SK-N-SH (cell line): ENCODE measurements at regions not wholly inside any gene's neighbourhood (a gene's known extent, or its start where the extent isn't known, plus 50 kb on each side); places are given as distances from the start of the nearest gene placed in this dataset.

Experiments used
- CTCF ChIA-PET: fragments of 300-600, 350-600 bp; formaldehyde crosslinking; extraction: SDS; loops from one replicate; lab custom pipeline; 2021; lab: Yijun Ruan, JAX
- POLR2A ChIA-PET: fragments of 350-600 bp; sonication (Branson Sonifier 250); formaldehyde crosslinking; extraction: SDS; loops from one replicate; lab custom pipeline; 2020; ENCODE audit warnings: antibody characterized with exemption, inconsistent platforms; lab: Yijun Ruan, JAX
- DNase-seq: peaks from one replicate; pipeline ENCODE4 v3.0.0; 2012
- H2AFZ ChIP-seq: fragments of 200-600 bp; sonication (generic); 2 replicates; pipeline ENCODE4 v1.8.1; 2016; ENCODE audit warnings: antibody characterized with exemption, mild to moderate bottlenecking, low read depth
- H3F3A ChIP-seq: fragments of 200-600 bp; sonication (generic); replicated peaks from 2 replicates; pipeline ENCODE3; 2016; ENCODE audit warnings: antibody characterized with exemption, mild to moderate bottlenecking; ENCODE audit not compliant: insufficient read depth
- H3K27ac ChIP-seq, 2 experiments: fragments of 200-500 bp in 1 of 2; fragments of 200-600 bp in 1 of 2; sonication (Bioruptor generic) in 1 of 2; sonication (generic), shearing (Covaris generic) in 1 of 2; 2 replicates each; pipeline versions ENCODE4 v1.5.1 to v1.6.1; 2014 to 2016; ENCODE audit warnings: low read depth in 2 of 2, inconsistent platforms in 1 of 2, low read length in 1 of 2, mild to moderate bottlenecking in 1 of 2, mixed read lengths in 1 of 2
- H3K27me3 ChIP-seq: fragments of 200-600 bp; sonication (generic), shearing (Covaris generic); 2 replicates; pipeline ENCODE4 v1.6.1; 2016; ENCODE audit warnings: mixed run types; ENCODE audit not compliant: insufficient read depth
- H3K36me3 ChIP-seq, 2 experiments: fragments of 200-500 bp in 1 of 2; fragments of 200-600 bp in 1 of 2; sonication (Bioruptor generic) in 1 of 2; sonication (generic) in 1 of 2; replicated peaks in 1 of 2; 2 replicates each; pipeline versions ENCODE3 to v1.5.1; 2014 to 2016; ENCODE audit warnings: low read length in 1 of 2, mild to moderate bottlenecking in 1 of 2; ENCODE audit not compliant: insufficient read depth in 2 of 2, control insufficient read depth in 1 of 2
- H3K4me1 ChIP-seq, 2 experiments: fragments of 200-500 bp in 1 of 2; fragments of 200-600 bp in 1 of 2; sonication (Bioruptor generic) in 1 of 2; sonication (generic), shearing (Covaris generic) in 1 of 2; 2 replicates each; pipeline versions ENCODE4 v1.5.1 to v1.6.1; 2014 to 2016; ENCODE audit warnings: low read depth in 1 of 2, low read length in 1 of 2, mixed run types in 1 of 2; ENCODE audit not compliant: insufficient read depth in 2 of 2, control insufficient read depth in 1 of 2
- H3K4me2 ChIP-seq: fragments of 200-600 bp; sonication (generic), shearing (Covaris generic); 2 replicates; pipeline ENCODE4 v1.6.1; 2017; ENCODE audit warnings: mixed run types
- H3K4me3 ChIP-seq, 2 experiments: fragments of 200-500 bp in 1 of 2; fragments of 200-600 bp in 1 of 2; sonication (Bioruptor generic) in 1 of 2; sonication (generic), shearing (Covaris generic) in 1 of 2; 2 replicates each; pipeline versions ENCODE4 v1.5.1 to v1.8.1; 2014 to 2016; ENCODE audit warnings: low read depth in 2 of 2, inconsistent platforms in 1 of 2, low read length in 1 of 2, mild to moderate bottlenecking in 1 of 2, mixed read lengths in 1 of 2, moderate library complexity in 1 of 2
- H3K79me2 ChIP-seq: fragments of 200-600 bp; sonication (generic); 2 replicates; pipeline ENCODE4 v1.8.1; 2017; ENCODE audit warnings: mild to moderate bottlenecking; ENCODE audit not compliant: insufficient read depth
- H3K9ac ChIP-seq: fragments of 200-600 bp; sonication (generic); 2 replicates; pipeline ENCODE4 v1.6.1; 2017; ENCODE audit warnings: mixed run types
- H3K9me2 ChIP-seq: fragments of 200-600 bp; sonication (generic); 2 replicates; pipeline ENCODE4 v1.6.1; 2017; ENCODE audit warnings: mixed run types
- H3K9me3 ChIP-seq: fragments of 200-600 bp; sonication (generic); 2 replicates; pipeline ENCODE4 v1.6.1; 2017; ENCODE audit warnings: mixed run types, mild to moderate bottlenecking, moderate library complexity
- H4K20me1 ChIP-seq: fragments of 200-600 bp; sonication (generic); 2 replicates; pipeline ENCODE4 v1.6.1; 2017; ENCODE audit warnings: mild to moderate bottlenecking, mixed run types; ENCODE audit not compliant: insufficient read depth
- EP300 ChIP-seq, 2 experiments: IDR thresholded peaks; 2 replicates each; pipeline versions ENCODE4 v1.4.0 to v1.6.1; 2012; ENCODE audit warnings: borderline replicate concordance in 1 of 2, low read depth in 1 of 2, low read length in 1 of 2
- FOXM1 ChIP-seq: IDR thresholded peaks from 2 replicates; pipeline ENCODE4 v1.4.0; 2012; ENCODE audit warnings: low read depth, mild to moderate bottlenecking
- GABPA ChIP-seq: IDR thresholded peaks from 2 replicates; pipeline ENCODE4 v1.4.0; 2012; ENCODE audit warnings: low read depth, mild to moderate bottlenecking
- JUND ChIP-seq: IDR thresholded peaks from 2 replicates; pipeline ENCODE4 v1.4.0; 2012
- NFIC ChIP-seq: IDR thresholded peaks from 2 replicates; pipeline ENCODE4 v1.4.0; 2012; ENCODE audit warnings: borderline replicate concordance
- NRF1 ChIP-seq: IDR thresholded peaks from 2 replicates; pipeline ENCODE4 v1.6.1; 2012; ENCODE audit warnings: low read depth, mild to moderate bottlenecking, low read length
- RAD21 ChIP-seq: IDR thresholded peaks from 2 replicates; pipeline ENCODE4 v1.6.1; 2012; ENCODE audit warnings: mild to moderate bottlenecking, low read length
- RFX5 ChIP-seq: IDR thresholded peaks from 2 replicates; pipeline ENCODE4 v1.6.1; 2012; ENCODE audit warnings: mild to moderate bottlenecking, improper control_type of control experiment, low read length
- SMC3 ChIP-seq: IDR thresholded peaks from 2 replicates; pipeline ENCODE4 v1.6.1; 2012; ENCODE audit warnings: low read depth, low read length, improper control_type of control experiment
- TEAD4 ChIP-seq: IDR thresholded peaks from 2 replicates; pipeline ENCODE4 v1.4.0; 2012; ENCODE audit warnings: mild to moderate bottlenecking, borderline replicate concordance; ENCODE audit not compliant: insufficient read depth
- WGBS: methylation state at CpG from one replicate; pipeline ENCODE4 v1.1.6; 2017; ENCODE audit warnings: low lambda C conversion rate; 5-methylcytosine and 5-hydroxymethylcytosine counted together
- TF ChIP-seq, protein P1 (sequence below): IDR thresholded peaks from 2 replicates; pipeline ENCODE4 v1.4.0; 2012; ENCODE audit warnings: low read depth, borderline replicate concordance
- TF ChIP-seq, protein P2 (sequence below): IDR thresholded peaks from 2 replicates; pipeline ENCODE4; 2012

DNA sequence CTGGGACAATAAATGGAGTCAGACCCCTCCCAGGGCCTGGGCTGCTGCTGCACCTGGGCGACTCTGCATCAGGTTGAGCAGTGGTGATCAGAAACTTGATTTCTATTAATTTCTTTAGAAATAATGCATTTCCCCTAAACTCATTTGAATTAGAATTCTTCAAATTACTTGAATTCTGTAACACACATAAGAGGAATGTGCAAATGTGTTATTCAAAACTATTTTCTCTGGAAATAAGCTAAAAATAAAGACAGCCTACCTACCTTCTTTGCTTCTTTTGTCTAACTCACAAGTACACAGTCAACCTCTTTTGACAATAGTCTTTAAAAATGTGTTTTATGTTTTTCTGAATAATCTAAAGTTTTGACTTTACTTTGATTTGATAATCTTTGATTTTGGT, 433.0 kb downstream of the KLF12 start:
- Histone ChIP-seq H3K9ac (no peak overlapping the region), H3K4me1 (no peaks in the 10 kb centered on the region; a peak in 1 of 4 replicates), H3K79me2 (no peaks in the 10 kb centered on the region), H3K9me3 (no peaks in the 10 kb centered on the region), H2AFZ (no peak overlapping the region), H3K27me3 (no peaks in the 10 kb centered on the region), H4K20me1 (no peaks in the 10 kb centered on the region), H3F3A (no peaks in the 10 kb centered on the region), H3K9me2 (no peaks in the 10 kb centered on the region), H3K4me2 (no peak overlapping the region), H3K4me3 (no peak overlapping the region), H3K36me3 (peaks cover 4 to 8% of the 10 kb centered on the region in 2 experiments), H3K27ac (no peak overlapping the region)
- WGBS: 100% methylated on average over 1 of the region's 1 CpG
- CTCF ChIA-PET: interaction anchor here (1.5 kb wide), 1 partner anchor 10 kb away, joined by 4 read pairs; no protein-coding TSS in a partner anchor
- no peak for TF ChIP-seq EP300 (IDR thresholded peaks at IDR 0.05; ENCODE audit: borderline replicate concordance in 1 of 2, low read depth in 1 of 2, low read length in 1 of 2)
- TF ChIP-seq NRF1: no peak
- TF ChIP-seq GABPA: no peak
- TF ChIP-seq RAD21: no peak
- no peak for TF ChIP-seq TEAD4
- no peak for TF ChIP-seq RFX5
- TF ChIP-seq, protein P1, sequence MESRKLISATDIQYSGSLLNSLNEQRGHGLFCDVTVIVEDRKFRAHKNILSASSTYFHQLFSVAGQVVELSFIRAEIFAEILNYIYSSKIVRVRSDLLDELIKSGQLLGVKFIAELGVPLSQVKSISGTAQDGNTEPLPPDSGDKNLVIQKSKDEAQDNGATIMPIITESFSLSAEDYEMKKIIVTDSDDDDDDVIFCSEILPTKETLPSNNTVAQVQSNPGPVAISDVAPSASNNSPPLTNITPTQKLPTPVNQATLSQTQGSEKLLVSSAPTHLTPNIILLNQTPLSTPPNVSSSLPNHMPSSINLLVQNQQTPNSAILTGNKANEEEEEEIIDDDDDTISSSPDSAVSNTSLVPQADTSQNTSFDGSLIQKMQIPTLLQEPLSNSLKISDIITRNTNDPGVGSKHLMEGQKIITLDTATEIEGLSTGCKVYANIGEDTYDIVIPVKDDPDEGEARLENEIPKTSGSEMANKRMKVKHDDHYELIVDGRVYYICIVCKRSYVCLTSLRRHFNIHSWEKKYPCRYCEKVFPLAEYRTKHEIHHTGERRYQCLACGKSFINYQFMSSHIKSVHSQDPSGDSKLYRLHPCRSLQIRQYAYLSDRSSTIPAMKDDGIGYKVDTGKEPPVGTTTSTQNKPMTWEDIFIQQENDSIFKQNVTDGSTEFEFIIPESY: no peak
- no peak for TF ChIP-seq SMC3
- TF ChIP-seq, protein P2, sequence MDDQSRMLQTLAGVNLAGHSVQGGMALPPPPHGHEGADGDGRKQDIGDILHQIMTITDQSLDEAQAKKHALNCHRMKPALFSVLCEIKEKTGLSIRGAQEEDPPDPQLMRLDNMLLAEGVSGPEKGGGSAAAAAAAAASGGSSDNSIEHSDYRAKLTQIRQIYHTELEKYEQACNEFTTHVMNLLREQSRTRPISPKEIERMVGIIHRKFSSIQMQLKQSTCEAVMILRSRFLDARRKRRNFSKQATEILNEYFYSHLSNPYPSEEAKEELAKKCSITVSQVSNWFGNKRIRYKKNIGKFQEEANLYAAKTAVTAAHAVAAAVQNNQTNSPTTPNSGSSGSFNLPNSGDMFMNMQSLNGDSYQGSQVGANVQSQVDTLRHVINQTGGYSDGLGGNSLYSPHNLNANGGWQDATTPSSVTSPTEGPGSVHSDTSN: no peak
- POLR2A ChIA-PET: no interaction called here
- DNase-seq: no peak

DNA sequence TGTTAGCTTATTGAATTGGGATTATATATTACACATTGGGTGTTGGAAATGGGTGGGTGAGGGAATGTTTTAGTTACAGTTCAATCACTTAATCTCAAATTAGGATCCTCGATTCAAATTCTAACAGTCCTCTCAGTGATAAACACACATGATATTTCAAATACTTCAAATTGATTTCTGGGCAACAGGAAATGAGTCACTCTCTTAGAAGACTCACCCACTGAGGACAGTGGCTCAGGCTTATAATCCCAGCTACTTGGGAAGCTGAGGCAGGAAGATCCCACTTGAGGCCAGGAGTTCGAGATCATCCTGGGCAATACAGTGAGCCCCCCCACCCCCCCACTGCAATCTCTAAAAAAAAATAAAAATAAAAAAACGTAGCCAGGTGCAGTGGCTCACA, 435.3 kb downstream of the KLF12 start:
- H3K27me3 ChIP-seq: no peaks in the 10 kb centered on the region
- no peak overlapping the region for H3K4me2 ChIP-seq
- TF ChIP-seq JUND (0 out of 2 replicates have a peak, but pooled peaks have one; percentile 6), FOXM1 (no peak), TEAD4 (no peak), NFIC (no peak)
- TF ChIP-seq, protein P2: no peak
- ChIA-PET CTCF (interaction anchor here (0.7 to 1.0 kb wide), 2 partner anchors 30 to 891 kb away, joined by 3 to 4 read pairs; no protein-coding TSS in a partner anchor), POLR2A (no interaction called here)
- no peaks in the 10 kb centered on the region for H3K79me2 ChIP-seq
- H3K4me1 ChIP-seq: no peaks in the 10 kb centered on the region; a peak in 1 of 4 replicates
- H3K27ac ChIP-seq: no peak overlapping the region
- no peak overlapping the region for H3K4me3 ChIP-seq
- H4K20me1 ChIP-seq: no peaks in the 10 kb centered on the region
- no peaks in the 10 kb centered on the region for H3K9me2 ChIP-seq
- H3K9me3 ChIP-seq: no peaks in the 10 kb centered on the region
- no peaks in the 10 kb centered on the region for H3F3A ChIP-seq
- 93% methylated on average over 3 of the region's 3 CpGs for WGBS
- no peak for DNase-seq
- peaks cover 4 to 10% of the 10 kb centered on the region in 2 experiments for H3K36me3 ChIP-seq
- H3K9ac ChIP-seq: no peak overlapping the region
- H2AFZ ChIP-seq: no peak overlapping the region
